K562 (cell line): ENCODE measurements at regions not wholly inside any gene's neighbourhood (a gene's known extent, or its start where the extent isn't known, plus 50 kb on each side); places are given as distances from the start of the nearest gene placed in this dataset.

Experiments
- ATAC-seq: fragments of 200-7000 bp; cut with Tn5 transposase; 3 replicates; pipeline ENCODE4 v1.9.1; 2020; ENCODE audit warnings: moderate library complexity
- BruUV-seq: library from RNA; stranded (reverse); fragments of 400-500 nt; replicated peaks from 2 replicates; lab custom pipeline; 2021; lab: Mats Ljungman, UMichigan
- CTCF ChIA-PET: fragments of 300-600 bp; formaldehyde crosslinking; extraction: SDS; loops from one replicate; lab custom pipeline; 2021; ENCODE audit warnings: low intra/inter-chr PET ratio; lab: Yijun Ruan, JAX
- POLR2A ChIA-PET: fragments of 300-600, 350-650 bp; sonication (Branson Sonifier 250); formaldehyde crosslinking; extraction: SDS; loops from one replicate; lab custom pipeline; 2021; ENCODE audit warnings: antibody characterized with exemption, inconsistent platforms; lab: Yijun Ruan, JAX
- DNase-seq, 4 experiments: peaks; one replicate each; pipeline versions ENCODE4 v3.0.0 to v3.0.0-alpha.2; 2011 to 2018; ENCODE audit warnings: low spot score in 3 of 4, mixed read lengths in 3 of 4; ENCODE audit errors: extremely low read depth in 1 of 4
- FAIRE-seq: peaks from 2 replicates; lab custom pipeline; 2011; peaks lifted over from hg19 to GRCh38; lab: Jason Lieb, UNC
- H2AFZ ChIP-seq: 2 replicates; pipeline ENCODE4 v1.6.0; 2011; ENCODE audit warnings: low read depth, low read length, control low read depth, inconsistent platforms
- H3K27ac ChIP-seq: fragments of 200-600 bp; 3 replicates; pipeline ENCODE4 v1.8.0; 2011; ENCODE audit warnings: low read depth, mild to moderate bottlenecking, control low read depth, inconsistent platforms, low read length, moderate library complexity, mixed read lengths; ENCODE audit errors: extremely low read depth
- H3K27me3 ChIP-seq, 2 experiments: fragments of 300-600 bp in 1 of 2; 2 replicates in 1 of 2; 3 replicates in 1 of 2; pipeline versions ENCODE4 v1.6.0 to v1.8.0; 2011; ENCODE audit warnings: inconsistent platforms in 2 of 2, low read length in 2 of 2, mild to moderate bottlenecking in 1 of 2, mixed read lengths in 1 of 2, moderate library complexity in 1 of 2; ENCODE audit not compliant: control insufficient read depth in 2 of 2, insufficient read depth in 2 of 2
- H3K36me3 ChIP-seq: fragments of 300-600 bp; 3 replicates; pipeline ENCODE4 v1.8.0; 2011; ENCODE audit warnings: mild to moderate bottlenecking, low read length, inconsistent platforms; ENCODE audit not compliant: control insufficient read depth, insufficient read depth
- H3K4me1 ChIP-seq, 2 experiments: fragments of 200-600 bp in 1 of 2; replicated peaks in 1 of 2; 2 replicates in 1 of 2; 3 replicates in 1 of 2; pipeline versions ENCODE4 v1.5.1 to v1.8.0; 2011; ENCODE audit warnings: inconsistent platforms in 2 of 2, low read length in 2 of 2, mild to moderate bottlenecking in 1 of 2, mixed read lengths in 1 of 2, moderate library complexity in 1 of 2; ENCODE audit not compliant: control insufficient read depth in 2 of 2, insufficient read depth in 2 of 2
- H3K4me2 ChIP-seq: 2 replicates; pipeline ENCODE4 v1.6.1; 2011; ENCODE audit warnings: low read length, control low read depth, inconsistent platforms, mixed read lengths; ENCODE audit not compliant: insufficient read depth
- H3K4me3 ChIP-seq: fragments of 200-600 bp; sonication (generic), shearing (Covaris generic); 2 replicates; pipeline ENCODE4 v1.5.1; 2016; ENCODE audit warnings: control low read depth, inconsistent platforms
- H3K79me2 ChIP-seq: fragments of 200-600 bp; 3 replicates; pipeline ENCODE4 v1.8.0; 2011; ENCODE audit warnings: low read length, inconsistent platforms; ENCODE audit not compliant: control insufficient read depth, insufficient read depth
- H3K9ac ChIP-seq, 2 experiments: 2 replicates each; pipeline versions ENCODE4 v1.6.0 to v1.6.1; 2011; ENCODE audit warnings: low read depth in 2 of 2, low read length in 2 of 2, control low read depth in 1 of 2, inconsistent platforms in 1 of 2, mild to moderate bottlenecking in 1 of 2, mixed read lengths in 1 of 2; ENCODE audit not compliant: insufficient read depth in 1 of 2
- H3K9me1 ChIP-seq: one replicate; pipeline ENCODE4 v1.6.0; 2011; ENCODE audit warnings: inconsistent platforms, mild to moderate bottlenecking, low read length, moderate library complexity; ENCODE audit not compliant: control insufficient read depth, insufficient read depth
- H3K9me3 ChIP-seq: replicated peaks from 2 replicates; pipeline ENCODE4 v1.5.1; 2011; ENCODE audit warnings: low read depth, low read length, inconsistent platforms; ENCODE audit not compliant: control insufficient read depth, insufficient read depth
- H4K20me1 ChIP-seq: replicated peaks from 2 replicates; pipeline ENCODE4 v1.6.1; 2011; ENCODE audit warnings: low read length, inconsistent platforms, mixed read lengths; ENCODE audit not compliant: control insufficient read depth, insufficient read depth
- CBFA2T3 ChIP-seq: fragments of 450-650 bp; IDR thresholded peaks from 2 replicates; pipeline ENCODE4 v1.6.1; 2017
- CEBPG ChIP-seq, 3 experiments: fragments of 200-800 bp in 1 of 3; sonication (Bioruptor generic) in 1 of 3; sonication (generic) in 1 of 3; formaldehyde crosslinking in 1 of 3; IDR thresholded peaks in 2 of 3; conservative IDR thresholded peaks in 1 of 3; 2 replicates each; pipeline versions ENCODE4 v1.6.1 to v1.8.0; 2016 to 2022; ENCODE audit warnings: missing compliant biosample characterization in 2 of 3, missing genetic modification characterization in 2 of 3, mild to moderate bottlenecking in 1 of 3, missing genetic modification reagents in 1 of 3
- HOMEZ ChIP-seq: fragments of 250-450 bp; sonication (Bioruptor Pico); IDR thresholded peaks from 2 replicates; pipeline ENCODE4 v1.4.0; 2020; ENCODE audit warnings: mild to moderate bottlenecking, moderate library complexity
- L3MBTL2 ChIP-seq: fragments of 450-650 bp; IDR thresholded peaks from 2 replicates; pipeline ENCODE4 v1.6.1; 2016; ENCODE audit warnings: mild to moderate bottlenecking, moderate library complexity
- POLR3G ChIP-seq: IDR thresholded peaks from 2 replicates; pipeline ENCODE4 v1.6.1; 2011; ENCODE audit not compliant: insufficient read length, insufficient replicate concordance; ENCODE audit errors: extremely low read depth
- TAL1 ChIP-seq: fragments of 450-650 bp; IDR thresholded peaks from 2 replicates; pipeline ENCODE4 v1.6.1; 2016; ENCODE audit warnings: mild to moderate bottlenecking
- WHSC1 ChIP-seq: IDR thresholded peaks from one replicate; pipeline ENCODE4 v1.6.1; 2012; ENCODE audit warnings: low read length, control low read depth, inconsistent platforms
- ZNF311 ChIP-seq: fragments of 250-450 bp; sonication (Bioruptor Pico); IDR thresholded peaks from 2 replicates; pipeline ENCODE4 v1.4.0; 2020; ENCODE audit warnings: mild to moderate bottlenecking, moderate library complexity
- WGBS: fragments of 100-300 bp; shearing (Covaris generic); methylation state at CpG from one replicate; pipeline ENCODE4 v1.1.6; 2016; ENCODE audit warnings: low coverage, mixed read lengths; ENCODE audit not compliant: insufficient coverage; ENCODE audit errors: missing lambda C conversion rate; 5-methylcytosine and 5-hydroxymethylcytosine counted together
- in situ Hi-C: fragments of 300-500 bp; cut with MboI; formaldehyde crosslinking; loops from 4 replicates; pipeline ENCODE4 v1.15.0; 2018; ENCODE audit warnings: inconsistent platforms, mixed read lengths
- intact Hi-C: fragments of 100-400 bp; cut with micrococcal nuclease; formaldehyde crosslinking; loops from 2 replicates; pipeline ENCODE4 v1.14.2; 2022

GRCh38 chr3:101150504-101150903, 157.3 kb upstream of the ABI3BP start (continued):
- TF ChIP-seq CBFA2T3 (peak; percentile 8; the same call in 1 of the 2 replicates), L3MBTL2 (peak; percentile 31; the same call in 1 of the 2 replicates), WHSC1 (no peak), ZNF311 (CRISPR knock-in tag) (no peak), TAL1 (peak; percentile 13; the same call in 1 of the 2 replicates), POLR3G (no peak)

GRCh38 chr3:101149707-101150106, 156.5 kb upstream of the ABI3BP start:
- Histone ChIP-seq H3K36me3 (no peaks in the 10 kb centered on the region), H3K4me3 (no peak overlapping the region), H3K4me2 (no peak overlapping the region), H3K9me3 (no peaks in the 10 kb centered on the region), H3K79me2 (no peaks in the 10 kb centered on the region), H3K4me1 (peaks cover 0 to 30% of the 10 kb centered on the region in 2 experiments; a peak in 3 of 5 replicates), H3K9ac (no peak overlapping the region), H3K27me3 (no peaks in the 10 kb centered on the region), H4K20me1 (no peaks in the 10 kb centered on the region), H3K27ac (no peak overlapping the region), H3K9me1 (no peaks in the 10 kb centered on the region), H2AFZ (peak overlapping the region; percentile 85; the same call in 1 of the 2 replicates)
- DNase-seq (no peak), FAIRE-seq (no peak), ATAC-seq (no peak)
- ChIA-PET CTCF (no interaction called here), POLR2A (interaction anchor here (1.1 kb wide), 1 partner anchor 20 kb away, joined by 3 read pairs; no protein-coding TSS in a partner anchor)
- intact Hi-C loops: no loop called here
- in situ Hi-C loops: no loop called here
- TF ChIP-seq CEBPG (CRISPR knock-in tag; IDR thresholded peaks at IDR 0.05) (no peak), CEBPG (tag; conservative IDR thresholded peaks at IDR 0.05 in 1 of 2, IDR thresholded peaks at IDR 0.05 in 1 of 2) (peak; percentile 53 to 54; a peak in 3 of 4 replicates), HOMEZ (no peak)
- 86% methylated on average over 2 of the region's 2 CpGs for WGBS
- no TSS peak for BruUV-seq
